ENCODE measurements at regions not wholly inside any gene's neighbourhood (a gene's known extent, or its start where the extent isn't known, plus 50 kb on each side); places are given as distances from the start of the nearest gene placed in this dataset.

DNA sequence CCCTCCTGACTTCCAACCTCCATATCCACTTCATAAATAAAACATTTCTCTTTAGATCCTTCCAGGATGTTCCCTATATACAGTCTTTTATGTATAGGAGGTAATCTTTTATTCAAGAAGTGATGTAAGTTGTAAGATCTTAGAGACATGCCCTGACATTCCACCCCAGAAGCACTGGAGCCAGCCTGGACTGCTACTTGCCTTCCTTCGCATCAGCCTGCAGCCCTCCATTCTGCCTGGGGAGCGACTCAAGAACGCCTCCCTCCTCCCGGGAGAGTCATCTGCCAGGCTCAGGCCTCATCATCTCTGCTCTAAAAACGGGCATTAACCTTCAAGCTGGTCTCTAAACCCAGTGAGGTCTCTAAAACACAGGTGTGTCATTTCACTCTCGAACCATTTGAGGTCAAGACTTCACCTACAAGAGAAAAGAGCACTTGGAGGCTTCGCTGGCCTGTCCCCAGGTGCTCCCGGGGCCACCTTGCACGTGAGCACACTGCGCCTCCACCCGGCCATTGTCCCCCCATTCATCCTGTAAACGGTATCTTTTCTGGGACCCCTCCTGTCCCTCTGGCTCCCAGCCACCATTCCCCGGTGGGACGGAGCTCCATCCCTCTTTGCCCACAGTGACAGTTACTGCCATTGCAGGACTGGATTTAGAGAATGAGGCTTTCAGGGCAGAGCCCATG lies 107.5 kb upstream of the PDE10A start:
- H3K9ac ChIP-seq (ENCODE audit: low read length) = no peak overlapping the region
- H4K20me1 ChIP-seq (ENCODE audit: insufficient read depth, low read length) = no peaks in the 10 kb centered on the region
- no peak for TF ChIP-seq EZH2phosphoT487 (IDR thresholded peaks at IDR 0.05; ENCODE audit: low read depth)
- TF ChIP-seq, protein P1, sequence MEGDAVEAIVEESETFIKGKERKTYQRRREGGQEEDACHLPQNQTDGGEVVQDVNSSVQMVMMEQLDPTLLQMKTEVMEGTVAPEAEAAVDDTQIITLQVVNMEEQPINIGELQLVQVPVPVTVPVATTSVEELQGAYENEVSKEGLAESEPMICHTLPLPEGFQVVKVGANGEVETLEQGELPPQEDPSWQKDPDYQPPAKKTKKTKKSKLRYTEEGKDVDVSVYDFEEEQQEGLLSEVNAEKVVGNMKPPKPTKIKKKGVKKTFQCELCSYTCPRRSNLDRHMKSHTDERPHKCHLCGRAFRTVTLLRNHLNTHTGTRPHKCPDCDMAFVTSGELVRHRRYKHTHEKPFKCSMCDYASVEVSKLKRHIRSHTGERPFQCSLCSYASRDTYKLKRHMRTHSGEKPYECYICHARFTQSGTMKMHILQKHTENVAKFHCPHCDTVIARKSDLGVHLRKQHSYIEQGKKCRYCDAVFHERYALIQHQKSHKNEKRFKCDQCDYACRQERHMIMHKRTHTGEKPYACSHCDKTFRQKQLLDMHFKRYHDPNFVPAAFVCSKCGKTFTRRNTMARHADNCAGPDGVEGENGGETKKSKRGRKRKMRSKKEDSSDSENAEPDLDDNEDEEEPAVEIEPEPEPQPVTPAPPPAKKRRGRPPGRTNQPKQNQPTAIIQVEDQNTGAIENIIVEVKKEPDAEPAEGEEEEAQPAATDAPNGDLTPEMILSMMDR (IDR thresholded peaks at IDR 0.05; ENCODE audit: low read depth, low read length) = no peak
- no peaks in the 10 kb centered on the region for H3K36me3 ChIP-seq (replicated peaks; ENCODE audit: low read depth, low read length)
- H3K4me1 ChIP-seq (ENCODE audit: low read length) = no peaks in the 10 kb centered on the region
- H3K4me3 ChIP-seq (ENCODE audit: low read length) = no peak overlapping the region
- no peak overlapping the region for H3K4me2 ChIP-seq (ENCODE audit: low read length)
- no peaks in the 10 kb centered on the region for H3K79me2 ChIP-seq (ENCODE audit: low read length)
- no peaks in the 10 kb centered on the region for H3K9me3 ChIP-seq (ENCODE audit: insufficient read depth, low read length)
- no peak overlapping the region for H3K27ac ChIP-seq (ENCODE audit: low read length)
- H3K27me3 ChIP-seq (ENCODE audit: low read depth, low read length) = no peaks in the 10 kb centered on the region
- no peak overlapping the region for H2AFZ ChIP-seq (ENCODE audit: low read depth, low read length)

DNA sequence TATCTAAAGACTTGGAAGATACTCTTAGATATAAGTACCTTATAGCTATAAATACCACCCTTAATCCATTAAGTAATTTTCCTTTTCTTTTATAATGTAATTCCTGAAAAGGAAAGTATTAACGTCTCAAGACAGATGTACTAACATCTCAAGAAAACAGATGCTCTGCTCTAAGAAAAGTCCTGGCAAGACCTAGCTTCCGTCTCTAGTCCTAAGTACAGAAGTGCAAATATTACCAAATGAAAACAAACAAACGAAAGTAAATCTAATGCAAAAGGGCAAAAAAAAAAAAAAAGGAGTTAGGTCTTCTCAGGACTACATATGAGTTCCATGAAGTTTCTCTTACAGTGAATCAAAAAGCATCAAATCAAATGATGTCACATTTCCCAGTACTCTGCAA lies 106.8 kb upstream of the PDE10A start:
- no peaks in the 10 kb centered on the region for H3K4me1 ChIP-seq (ENCODE audit: low read length)
- H2AFZ ChIP-seq (ENCODE audit: low read depth, low read length) = no peak overlapping the region
- no peak overlapping the region for H3K27ac ChIP-seq (ENCODE audit: low read length)
- no peak overlapping the region for H3K4me2 ChIP-seq (ENCODE audit: low read length)
- H3K4me3 ChIP-seq (ENCODE audit: low read length) = no peak overlapping the region
- H3K36me3 ChIP-seq (replicated peaks; ENCODE audit: low read depth, low read length) = no peaks in the 10 kb centered on the region
- no peak overlapping the region for H3K9ac ChIP-seq (ENCODE audit: low read length)
- H3K27me3 ChIP-seq (ENCODE audit: low read depth, low read length) = no peaks in the 10 kb centered on the region
- H3K9me3 ChIP-seq (ENCODE audit: insufficient read depth, low read length) = no peaks in the 10 kb centered on the region
- no peak for TF ChIP-seq EZH2phosphoT487 (IDR thresholded peaks at IDR 0.05; ENCODE audit: low read depth)
- TF ChIP-seq, protein P1 (IDR thresholded peaks at IDR 0.05; ENCODE audit: low read depth, low read length) = no peak
- H4K20me1 ChIP-seq (ENCODE audit: insufficient read depth, low read length) = no peaks in the 10 kb centered on the region
- no peaks in the 10 kb centered on the region for H3K79me2 ChIP-seq (ENCODE audit: low read length)

DNA sequence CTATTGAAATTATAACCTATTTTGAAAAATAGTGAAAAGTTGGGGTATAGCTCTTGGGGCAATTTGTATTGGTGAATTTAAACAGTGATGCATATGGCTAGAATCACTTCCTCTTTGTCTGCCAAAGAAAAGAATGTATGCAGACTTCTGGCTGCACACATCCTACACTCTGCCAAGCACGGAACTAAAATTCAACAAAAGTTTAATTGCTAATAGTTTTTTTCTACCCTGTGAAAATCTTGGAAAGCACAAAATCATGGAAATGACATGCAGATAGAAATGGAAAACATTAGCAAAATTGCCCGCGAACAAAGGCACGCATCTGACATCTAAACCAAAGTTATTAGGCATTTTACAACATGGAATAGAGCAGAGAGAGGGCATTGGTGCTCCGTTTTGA lies 106.4 kb upstream of the PDE10A start:
- Histone ChIP-seq H3K9ac (ENCODE audit: low read length) (no peak overlapping the region), H3K4me3 (ENCODE audit: low read length) (no peak overlapping the region), H3K4me1 (ENCODE audit: low read length) (no peaks in the 10 kb centered on the region), H3K79me2 (ENCODE audit: low read length) (no peaks in the 10 kb centered on the region), H3K36me3 (replicated peaks; ENCODE audit: low read depth, low read length) (no peaks in the 10 kb centered on the region), H3K4me2 (ENCODE audit: low read length) (no peak overlapping the region), H3K27ac (ENCODE audit: low read length) (no peak overlapping the region), H3K9me3 (ENCODE audit: insufficient read depth, low read length) (no peaks in the 10 kb centered on the region), H2AFZ (ENCODE audit: low read depth, low read length) (no peak overlapping the region), H4K20me1 (ENCODE audit: insufficient read depth, low read length) (no peaks in the 10 kb centered on the region), H3K27me3 (ENCODE audit: low read depth, low read length) (no peaks in the 10 kb centered on the region)
- TF ChIP-seq, protein P1 (IDR thresholded peaks at IDR 0.05; ENCODE audit: low read depth, low read length) = no peak
- TF ChIP-seq EZH2phosphoT487 (IDR thresholded peaks at IDR 0.05; ENCODE audit: low read depth) = no peak

DNA sequence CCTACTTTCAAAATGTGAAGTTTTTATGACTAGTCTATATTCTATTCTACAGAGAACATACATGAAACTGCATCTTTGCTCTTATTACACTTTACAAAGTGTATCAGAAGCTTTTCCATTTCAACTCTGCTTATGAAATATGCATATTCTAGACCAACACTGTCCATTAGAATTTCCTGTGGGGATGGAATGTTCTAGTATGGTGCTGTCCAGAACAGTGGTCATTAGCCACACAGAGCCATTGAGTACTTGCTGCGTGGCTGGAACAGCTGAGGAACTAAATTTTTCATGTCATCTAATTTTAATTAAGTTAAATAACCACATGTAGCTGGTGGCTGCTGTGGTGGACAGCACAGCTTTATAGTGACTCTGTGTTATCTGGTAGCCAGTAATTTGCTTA lies 105.9 kb upstream of the PDE10A start:
- H3K4me3 ChIP-seq (ENCODE audit: low read length) = no peak overlapping the region
- no peaks in the 10 kb centered on the region for H4K20me1 ChIP-seq (ENCODE audit: insufficient read depth, low read length)
- H3K9me3 ChIP-seq (ENCODE audit: insufficient read depth, low read length) = no peaks in the 10 kb centered on the region
- H3K4me2 ChIP-seq (ENCODE audit: low read length) = no peak overlapping the region
- H3K36me3 ChIP-seq (replicated peaks; ENCODE audit: low read depth, low read length) = no peaks in the 10 kb centered on the region
- no peak overlapping the region for H3K27ac ChIP-seq (ENCODE audit: low read length)
- no peak overlapping the region for H2AFZ ChIP-seq (ENCODE audit: low read depth, low read length)
- TF ChIP-seq, protein P1 (IDR thresholded peaks at IDR 0.05; ENCODE audit: low read depth, low read length) = no peak
- TF ChIP-seq EZH2phosphoT487 (IDR thresholded peaks at IDR 0.05; ENCODE audit: low read depth) = no peak
- H3K27me3 ChIP-seq (ENCODE audit: low read depth, low read length) = no peaks in the 10 kb centered on the region
- H3K4me1 ChIP-seq (ENCODE audit: low read length) = no peaks in the 10 kb centered on the region
- no peak overlapping the region for H3K9ac ChIP-seq (ENCODE audit: low read length)
- no peaks in the 10 kb centered on the region for H3K79me2 ChIP-seq (ENCODE audit: low read length)

Data from OCI-LY3 (cell line).